Right lobe of liver (tissue), 6 donors: ENCODE measurements at regions not wholly inside any gene's neighbourhood (a gene's known extent, or its start where the extent isn't known, plus 50 kb on each side); places are given as distances from the start of the nearest gene placed in this dataset.

Experiments
- ATAC-seq, 4 donors: fragments of 200-7000 bp; cut with Tn5 transposase; one replicate each; pipeline ENCODE4 v1.9.1; 2020; ENCODE audit warnings: mild to moderate bottlenecking in 4 of 4, moderate library complexity in 4 of 4
- DNase-seq, 3 donors: peaks; one replicate each; pipeline ENCODE4 v3.0.0-alpha.2; 2020
- H3K27ac ChIP-seq, 3 donors: fragments of 200-600 bp; one replicate each; pipeline ENCODE4 v1.8.0; 2022
- H3K27me3 ChIP-seq, 2 donors: fragments of 200-600 bp; one replicate each; pipeline ENCODE4 v1.8.0; 2022
- H3K36me3 ChIP-seq, 4 donors: fragments of 200-600 bp; sonication (generic) in 1 of 4; one replicate each; pipeline versions ENCODE4 v1.5.1 to v1.8.0; 2017 to 2022; ENCODE audit warnings: control low read depth in 1 of 4
- H3K4me1 ChIP-seq, 4 donors: fragments of 200-600 bp; sonication (generic) in 1 of 4; one replicate each; pipeline versions ENCODE4 v1.5.1 to v1.8.0; 2017 to 2022; ENCODE audit warnings: control low read depth in 1 of 4
- H3K4me3 ChIP-seq, 3 donors: fragments of 200-600 bp; one replicate each; pipeline ENCODE4 v1.8.0; 2022
- H3K9me3 ChIP-seq, 4 donors: fragments of 200-600 bp; sonication (generic) in 1 of 4; one replicate each; pipeline versions ENCODE4 v1.5.1 to v1.8.0; 2017 to 2022; ENCODE audit warnings: control low read depth in 1 of 4
- POLR2A ChIP-seq: fragments of 450-650 bp; IDR thresholded peaks from one replicate; pipeline ENCODE4 v1.6.1; 2017; ENCODE audit warnings: antibody characterized with exemption, mild to moderate bottlenecking
- WGBS: methylation state at CpG from one replicate; pipeline ENCODE4 v1.1.6; 2018; ENCODE audit warnings: low coverage, low lambda C conversion rate; ENCODE audit not compliant: insufficient coverage; ENCODE audit errors: missing lambda C conversion rate; 5-methylcytosine and 5-hydroxymethylcytosine counted together
- intact Hi-C, 2 donors: fragments of 100-400 bp; cut with DNase I; formaldehyde crosslinking; loops; one replicate each; pipeline versions ENCODE4 v1.11.2 to v1.14.1; 2022
- TF ChIP-seq, protein P1 (sequence below), 4 donors: fragments of 200-600 bp in 3 of 4; fragments of 450-650 bp in 1 of 4; IDR thresholded peaks; one replicate each; pipeline versions ENCODE4 v1.5.1 to v1.8.0; 2016 to 2022; ENCODE audit warnings: antibody characterized with exemption in 4 of 4, mild to moderate bottlenecking in 2 of 4
- donor health status: DM: no; HTN: yes; CAD: no.
- donor health status: DM: no; HTN: no; CAD: no.
- donor health status: DM: no; HTN: no; CAD: no.
- donor health status: DM: no; HTN: yes; CAD: no.
- donor health status: DM: no; HTN: yes; CAD: no.

DNA sequence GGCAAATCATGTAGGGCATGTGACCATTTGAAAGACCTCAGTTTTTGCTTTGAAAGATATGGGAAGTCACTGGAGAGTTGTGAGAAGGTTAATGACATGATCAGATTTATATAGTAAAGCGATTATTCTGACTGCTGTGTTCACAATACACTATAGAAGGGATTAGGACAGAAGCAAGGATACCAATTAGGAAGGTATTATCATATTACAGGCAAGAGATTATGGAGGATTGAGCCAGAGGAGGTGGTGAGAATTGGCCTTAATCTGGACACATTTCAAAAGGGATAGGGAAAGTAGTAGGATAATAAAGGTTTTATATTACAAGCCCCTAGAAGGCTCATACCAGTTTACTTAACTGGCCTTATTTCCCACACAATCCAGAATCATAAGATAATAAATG is 124.9 kb upstream of the POF1B start:
- no peaks in the 10 kb centered on the region for H3K36me3 ChIP-seq
- no peak overlapping the region for H3K4me3 ChIP-seq
- ATAC-seq (no peak), DNase-seq (no peak)
- no peaks in the 10 kb centered on the region for H3K9me3 ChIP-seq
- WGBS = 11% methylated on average over 1 of the region's 1 CpG
- H3K27me3 ChIP-seq = peaks cover 0 to 11% of the 10 kb centered on the region in 2 donors
- intact Hi-C loops = no loop called here
- H3K27ac ChIP-seq = no peak overlapping the region
- TF ChIP-seq, protein P1, sequence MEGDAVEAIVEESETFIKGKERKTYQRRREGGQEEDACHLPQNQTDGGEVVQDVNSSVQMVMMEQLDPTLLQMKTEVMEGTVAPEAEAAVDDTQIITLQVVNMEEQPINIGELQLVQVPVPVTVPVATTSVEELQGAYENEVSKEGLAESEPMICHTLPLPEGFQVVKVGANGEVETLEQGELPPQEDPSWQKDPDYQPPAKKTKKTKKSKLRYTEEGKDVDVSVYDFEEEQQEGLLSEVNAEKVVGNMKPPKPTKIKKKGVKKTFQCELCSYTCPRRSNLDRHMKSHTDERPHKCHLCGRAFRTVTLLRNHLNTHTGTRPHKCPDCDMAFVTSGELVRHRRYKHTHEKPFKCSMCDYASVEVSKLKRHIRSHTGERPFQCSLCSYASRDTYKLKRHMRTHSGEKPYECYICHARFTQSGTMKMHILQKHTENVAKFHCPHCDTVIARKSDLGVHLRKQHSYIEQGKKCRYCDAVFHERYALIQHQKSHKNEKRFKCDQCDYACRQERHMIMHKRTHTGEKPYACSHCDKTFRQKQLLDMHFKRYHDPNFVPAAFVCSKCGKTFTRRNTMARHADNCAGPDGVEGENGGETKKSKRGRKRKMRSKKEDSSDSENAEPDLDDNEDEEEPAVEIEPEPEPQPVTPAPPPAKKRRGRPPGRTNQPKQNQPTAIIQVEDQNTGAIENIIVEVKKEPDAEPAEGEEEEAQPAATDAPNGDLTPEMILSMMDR (IDR thresholded peaks at IDR 0.05) = no peak
- TF ChIP-seq POLR2A = no peak
- H3K4me1 ChIP-seq = no peaks in the 10 kb centered on the region

DNA sequence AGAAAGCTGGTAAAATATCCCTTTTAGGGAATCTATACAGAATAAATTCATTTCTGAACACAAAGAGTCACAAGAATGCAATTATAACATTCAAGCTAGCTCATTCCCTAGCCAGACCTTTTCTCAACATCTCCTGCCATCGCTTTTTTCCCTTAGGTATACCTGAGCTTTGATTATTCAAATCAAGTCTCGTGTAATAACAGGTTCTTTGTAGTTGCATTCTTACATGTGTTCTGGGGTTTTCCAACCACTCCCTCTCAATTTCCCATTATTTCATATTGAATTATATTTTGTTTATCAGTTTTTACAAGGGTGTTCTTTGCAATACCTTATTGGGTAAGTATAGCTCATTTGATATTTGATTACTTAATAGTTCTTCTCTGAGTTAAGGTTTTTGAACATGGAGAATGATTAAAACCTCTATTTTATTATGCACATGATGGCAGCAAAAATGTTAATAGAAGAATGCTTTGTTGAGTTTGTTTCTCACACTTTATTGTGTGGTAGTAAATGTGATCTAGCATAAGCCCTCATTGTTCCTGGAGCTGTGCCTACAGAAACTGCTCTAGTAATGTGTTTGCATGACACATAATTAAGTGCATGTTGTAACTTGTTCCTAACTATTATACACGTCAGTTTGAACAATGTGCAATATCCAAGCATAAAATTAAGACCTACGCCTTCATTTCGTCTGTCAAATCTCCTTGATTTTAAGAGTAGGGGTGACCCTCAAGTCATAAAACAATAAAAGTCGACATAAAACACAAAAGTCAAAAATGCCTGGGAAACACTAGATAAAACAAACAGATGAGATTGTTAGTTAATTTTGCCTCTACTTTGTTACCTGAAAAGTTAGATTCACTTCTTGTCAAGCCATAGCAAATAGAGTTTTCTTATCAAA is 124.0 kb upstream of the POF1B start:
- Histone ChIP-seq H3K9me3 (no peaks in the 10 kb centered on the region), H3K4me1 (no peaks in the 10 kb centered on the region), H3K27me3 (peaks cover 0 to 7% of the 10 kb centered on the region in 2 donors), H3K27ac (no peak overlapping the region), H3K36me3 (no peaks in the 10 kb centered on the region), H3K4me3 (no peak overlapping the region)
- 24% methylated on average over 6 of the region's 6 CpGs for WGBS
- DNase-seq (no peak), ATAC-seq (no peak)
- no peak for TF ChIP-seq POLR2A
- TF ChIP-seq, protein P1 (IDR thresholded peaks at IDR 0.05) = no peak
- intact Hi-C loops = no loop called here

DNA sequence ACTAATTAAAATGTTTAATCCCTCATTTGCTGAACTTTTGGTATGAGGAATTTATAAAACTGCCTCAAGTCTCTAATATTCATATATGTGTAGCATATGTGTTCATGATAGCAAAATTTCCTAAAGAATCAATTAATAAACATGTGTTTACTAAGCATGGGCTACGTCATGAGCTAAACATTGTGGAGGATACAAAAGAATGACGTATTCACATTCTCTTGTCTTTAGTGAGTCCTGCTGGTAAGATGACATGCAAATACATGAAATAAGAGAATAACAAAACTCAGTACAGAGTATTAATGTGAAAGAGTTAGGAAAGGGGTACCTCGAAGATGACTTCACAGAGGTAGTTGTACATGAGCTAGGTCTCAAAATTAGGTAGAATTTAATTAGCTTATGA is 121.9 kb upstream of the POF1B start:
- intact Hi-C loops = no loop called here
- Histone ChIP-seq H3K36me3 (no peaks in the 10 kb centered on the region), H3K27me3 (peaks cover 0 to 4% of the 10 kb centered on the region in 2 donors), H3K9me3 (no peaks in the 10 kb centered on the region), H3K4me3 (no peak overlapping the region), H3K4me1 (no peaks in the 10 kb centered on the region), H3K27ac (no peak overlapping the region)
- no peak for TF ChIP-seq POLR2A
- TF ChIP-seq, protein P1 (IDR thresholded peaks at IDR 0.05) = no peak
- 22% methylated on average over 3 of the region's 3 CpGs for WGBS
- no peak for DNase-seq
- no peak for ATAC-seq

DNA sequence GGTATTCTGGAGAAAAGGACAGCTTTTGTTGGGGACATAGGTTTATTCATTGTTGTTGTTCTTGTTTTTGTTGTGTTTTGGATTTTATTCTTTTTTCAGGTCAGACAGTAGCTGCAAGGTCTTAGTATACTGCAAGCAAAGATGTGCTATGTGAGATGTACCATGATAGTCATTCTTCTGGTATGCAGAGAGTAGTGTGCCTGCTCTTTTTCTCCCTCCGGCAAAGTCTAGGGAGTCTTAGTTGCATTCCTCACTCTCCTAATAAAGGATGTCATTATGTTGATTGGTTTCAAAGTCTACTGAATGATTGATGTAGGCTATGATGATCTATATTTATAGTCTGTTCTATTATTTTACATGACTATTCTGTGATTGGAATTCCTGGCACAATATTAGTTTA is 119.9 kb upstream of the POF1B start:
- DNase-seq (no peak), ATAC-seq (no peak)
- intact Hi-C loops = no loop called here
- TF ChIP-seq POLR2A = no peak
- TF ChIP-seq, protein P1 (IDR thresholded peaks at IDR 0.05) = no peak
- Histone ChIP-seq H3K36me3 (no peaks in the 10 kb centered on the region), H3K27ac (no peak overlapping the region), H3K4me1 (no peaks in the 10 kb centered on the region), H3K4me3 (no peak overlapping the region), H3K9me3 (no peaks in the 10 kb centered on the region), H3K27me3 (no peaks in the 10 kb centered on the region)
- 57% methylated on average over 1 of the region's 1 CpG for WGBS
